ENCODE measurements at regions not wholly inside any gene's neighbourhood (a gene's known extent, or its start where the extent isn't known, plus 50 kb on each side); places are given as distances from the start of the nearest gene placed in this dataset.

DNA sequence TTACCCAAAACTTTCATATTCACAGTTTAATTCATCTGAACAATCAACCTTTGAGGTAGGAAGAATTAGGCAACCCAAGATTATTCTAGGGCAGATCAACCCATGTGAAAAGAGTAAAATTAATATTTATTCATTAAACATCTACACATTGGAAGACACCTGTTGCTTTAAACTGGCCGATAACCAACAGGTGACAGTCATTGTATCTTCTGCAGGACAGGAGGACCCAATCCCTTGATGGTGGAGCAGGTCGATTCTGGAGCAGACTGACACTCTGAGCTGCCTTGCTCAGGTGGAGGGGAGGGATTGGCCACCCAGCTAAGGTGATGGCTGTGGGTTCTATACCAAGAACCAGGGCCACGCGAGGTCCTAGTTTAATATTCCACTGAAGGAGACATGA is 230.3 kb downstream of the OSR1 start:
- TF ChIP-seq MAZ (IDR thresholded peaks at IDR 0.05; ENCODE audit: borderline replicate concordance, low read depth, low read length) (no peak), MAZ (CRISPR knock-in tag; IDR thresholded peaks at IDR 0.05; ENCODE audit: low read depth) (no peak), ESRRA (CRISPR knock-in tag; IDR thresholded peaks at IDR 0.05; ENCODE audit: low read depth) (no peak), MXD4 (CRISPR knock-in tag; IDR thresholded peaks at IDR 0.05) (no peak), TRIM24 (CRISPR knock-in tag; IDR thresholded peaks at IDR 0.05) (no peak), HMGA1 (CRISPR knock-in tag; conservative IDR thresholded peaks at IDR 0.05) (no peak), ZNF569 (CRISPR knock-in tag; IDR thresholded peaks at IDR 0.05; ENCODE audit: borderline replicate concordance) (no peak)
- TF ChIP-seq, protein P1, sequence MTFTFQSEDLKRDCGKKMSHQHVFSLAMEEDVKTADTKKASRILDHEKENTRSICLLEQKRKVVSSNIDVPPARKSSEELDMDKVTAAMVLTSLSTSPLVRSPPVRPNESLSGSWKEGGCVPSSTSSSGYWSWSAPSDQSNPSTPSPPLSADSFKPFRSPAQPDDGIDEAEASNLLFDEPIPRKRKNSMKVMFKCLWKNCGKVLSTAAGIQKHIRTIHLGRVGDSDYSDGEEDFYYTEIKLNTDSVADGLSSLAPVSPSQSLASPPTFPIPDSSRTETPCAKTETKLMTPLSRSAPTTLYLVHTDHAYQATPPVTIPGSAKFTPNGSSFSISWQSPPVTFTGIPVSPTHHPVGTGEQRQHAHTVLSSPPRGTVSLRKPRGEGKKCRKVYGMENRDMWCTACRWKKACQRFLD (CRISPR knock-in tag; IDR thresholded peaks at IDR 0.05; ENCODE audit: borderline replicate concordance): no peak
- TF ChIP-seq, protein P2, sequence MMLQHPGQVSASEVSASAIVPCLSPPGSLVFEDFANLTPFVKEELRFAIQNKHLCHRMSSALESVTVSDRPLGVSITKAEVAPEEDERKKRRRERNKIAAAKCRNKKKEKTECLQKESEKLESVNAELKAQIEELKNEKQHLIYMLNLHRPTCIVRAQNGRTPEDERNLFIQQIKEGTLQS (CRISPR knock-in tag; IDR thresholded peaks at IDR 0.05): no peak
